Stimulated activated CD4-positive, alpha-beta T cell treated with anti-CD3 and anti-CD28 coated beads, Interleukin-12 subunit alpha, Interleukin-12 subunit beta, amount 100 ng/mL, for 48 hours (primary cell): ENCODE measurements at regions not wholly inside any gene's neighbourhood (a gene's known extent, or its start where the extent isn't known, plus 50 kb on each side); places are given as distances from the start of the nearest gene placed in this dataset.

Source experiments
- DNase-seq, 3 donors: peaks; one replicate each; pipeline ENCODE4 v3.0.0-alpha.2; 2020; ENCODE audit warnings: low read depth in 2 of 3, low spot score in 1 of 3

DNA sequence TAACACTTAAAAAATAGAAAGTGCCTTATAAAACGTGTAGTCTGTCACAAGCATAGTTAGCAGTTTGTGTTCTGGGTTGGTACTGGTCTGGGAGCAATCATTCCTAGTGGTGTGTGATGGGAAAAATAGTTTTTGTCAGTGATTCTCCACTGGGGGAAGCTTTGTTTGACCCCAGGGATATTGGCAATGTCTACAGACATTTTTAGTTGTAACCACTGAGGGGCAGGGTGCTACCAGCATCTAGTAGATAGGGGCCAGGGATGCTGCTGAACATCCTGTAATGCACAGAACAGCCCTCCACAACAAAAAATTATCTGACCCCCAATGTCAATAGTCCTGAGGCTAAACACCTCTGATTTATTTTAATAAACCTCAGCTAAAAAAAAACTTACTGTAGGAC, 51.6 kb upstream of the CREB5 start:
- no peak for DNase-seq

DNA sequence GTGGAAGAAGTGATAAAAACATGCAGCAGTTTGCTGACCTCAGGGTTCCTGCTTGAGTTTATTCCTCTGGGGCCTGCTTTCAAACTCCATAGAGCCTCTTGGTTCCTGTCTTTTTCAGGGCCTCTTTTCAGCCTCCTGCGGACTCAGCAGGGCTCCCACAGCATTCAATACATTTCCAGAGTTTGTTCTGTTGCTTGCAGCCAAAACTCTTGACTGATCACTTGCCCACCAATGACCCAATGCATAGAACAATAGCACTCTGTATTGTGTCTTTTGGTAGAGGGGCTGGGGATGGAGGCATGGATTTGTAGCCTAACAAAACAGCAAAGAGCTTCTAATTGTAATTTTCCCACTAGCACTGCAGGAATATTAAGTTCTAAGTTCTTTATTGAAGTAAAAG, 50.8 kb upstream of the CREB5 start:
- DNase-seq = no peak

DNA sequence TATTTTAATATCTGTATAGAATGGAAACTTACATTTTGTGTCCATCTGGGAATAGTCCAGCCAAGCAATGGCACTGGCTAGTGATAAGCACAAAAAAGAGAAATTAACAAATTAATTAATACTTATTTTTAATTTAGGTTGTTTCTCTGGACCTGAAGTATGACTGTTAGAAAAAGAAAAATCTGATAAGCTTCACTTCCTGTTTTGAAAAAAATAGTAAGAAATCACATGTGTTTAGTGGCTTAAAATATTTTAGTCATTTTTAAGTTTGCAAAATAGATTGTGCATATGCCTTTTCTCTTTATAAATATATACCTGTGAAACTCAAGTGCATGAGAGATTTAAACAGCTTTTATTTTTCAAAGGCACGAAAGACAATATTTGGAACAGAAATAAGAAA, 50.1 kb upstream of the CREB5 start:
- no peak for DNase-seq
